GM19239 (cell line): ENCODE measurements at regions not wholly inside any gene's neighbourhood (a gene's known extent, or its start where the extent isn't known, plus 50 kb on each side); places are given as distances from the start of the nearest gene placed in this dataset.

Experiments used
- DNase-seq: peaks from one replicate; pipeline ENCODE4 v3.0.0; 2011; ENCODE audit warnings: low spot score; ENCODE audit not compliant: insufficient read length
- FAIRE-seq: peaks from 2 replicates; lab custom pipeline; 2011; peaks lifted over from hg19 to GRCh38; lab: Jason Lieb, UNC

- FAIRE-seq: no peak
- DNase-seq: no peak
Observed at GRCh38 chr4:114280645-114281044, 301.2 kb upstream of the ARSJ start.

GRCh38 chr4:114281164-114281960, 301.9 kb upstream of the ARSJ start:
- no peak for FAIRE-seq
- DNase-seq: no peak

- no peak for FAIRE-seq
Observed at GRCh38 chr4:114282937-114283336, 303.5 kb upstream of the ARSJ start.

GRCh38 chr4:114284629-114285028, 305.2 kb upstream of the ARSJ start:
- DNase-seq (no peak), FAIRE-seq (no peak)

More at GRCh38 chr4:114282937-114283336, 303.5 kb upstream of the ARSJ start:
- DNase-seq: no peak

- FAIRE-seq (no peak), DNase-seq (no peak)
Observed at GRCh38 chr4:114286262-114286810, 306.9 kb upstream of the ARSJ start.

- no peak for DNase-seq
- no peak for FAIRE-seq
Observed at GRCh38 chr4:114287079-114287696, 307.7 kb upstream of the ARSJ start.

GRCh38 chr4:114296126-114296525, 302.5 kb upstream of the UGT8 start:
- FAIRE-seq (no peak), DNase-seq (no peak)

GRCh38 chr4:114302472-114302871, 296.1 kb upstream of the UGT8 start:
- no peak for DNase-seq
- no peak for FAIRE-seq

- no peak for DNase-seq
- no peak for FAIRE-seq
Observed at GRCh38 chr4:114304046-114304445, 294.6 kb upstream of the UGT8 start.

- FAIRE-seq (no peak), DNase-seq (no peak)
Observed at GRCh38 chr4:114304567-114304966, 294.0 kb upstream of the UGT8 start.

GRCh38 chr4:114306946-114307345, 291.7 kb upstream of the UGT8 start:
- DNase-seq (no peak), FAIRE-seq (no peak)

- DNase-seq: no peak
- FAIRE-seq: no peak
Observed at GRCh38 chr4:114310296-114310925, 288.2 kb upstream of the UGT8 start.

- DNase-seq: no peak
- no peak for FAIRE-seq
Observed at GRCh38 chr4:114311787-114312186, 286.8 kb upstream of the UGT8 start.

GRCh38 chr4:114312338-114312737, 286.3 kb upstream of the UGT8 start:
- FAIRE-seq (no peak), DNase-seq (no peak)

GRCh38 chr4:114316789-114317188, 281.8 kb upstream of the UGT8 start:
- DNase-seq: no peak
- peak; percentile 47 for FAIRE-seq

- FAIRE-seq (no peak), DNase-seq (no peak)
Observed at GRCh38 chr4:114317564-114317963, 281.0 kb upstream of the UGT8 start.

GRCh38 chr4:114318309-114318708, 280.3 kb upstream of the UGT8 start:
- FAIRE-seq (no peak), DNase-seq (no peak)

- FAIRE-seq (no peak), DNase-seq (no peak)
Observed at GRCh38 chr4:114320126-114320525, 278.5 kb upstream of the UGT8 start.

- DNase-seq (no peak), FAIRE-seq (no peak)
Observed at GRCh38 chr4:114321366-114321765, 277.2 kb upstream of the UGT8 start.

GRCh38 chr4:114323841-114324240, 274.8 kb upstream of the UGT8 start:
- no peak for FAIRE-seq

GRCh38 chr4:114326358-114326757, 272.2 kb upstream of the UGT8 start:
- no peak for DNase-seq
- no peak for FAIRE-seq

More at GRCh38 chr4:114323841-114324240, 274.8 kb upstream of the UGT8 start:
- no peak for DNase-seq
